B cell (primary cell): ENCODE measurements at regions not wholly inside any gene's neighbourhood (a gene's known extent, or its start where the extent isn't known, plus 50 kb on each side); places are given as distances from the start of the nearest gene placed in this dataset.
"Not testable (repeated sequence)": the region's sequence is repeated elsewhere in the genome, so short reads cannot be mapped to it uniquely, and the experiment has no call there.

Source experiments
- ATAC-seq: fragments of 200-7000 bp; cut with Tn5 transposase; one replicate; pipeline ENCODE4 v1.10.0; 2021; ENCODE audit warnings: low read depth, mild to moderate bottlenecking, moderate number of reproducible peaks, moderate library complexity
- CTCF ChIA-PET: fragments of 350-600 bp; sonication (Branson Sonifier 250); formaldehyde crosslinking; loops from one replicate; lab custom pipeline; 2021; ENCODE audit warnings: antibody characterized with exemption, inconsistent platforms; lab: Charles Lee
- POLR2A ChIA-PET: fragments of 350-600 bp; sonication (Branson Sonifier 250); formaldehyde crosslinking; loops from one replicate; lab custom pipeline; 2021; ENCODE audit warnings: antibody characterized with exemption; lab: Charles Lee
- DNase-seq: peaks from one replicate; pipeline ENCODE4 v3.0.0; 2013
- H2AFZ ChIP-seq: 2 replicates; pipeline ENCODE4 v1.6.1; 2012; ENCODE audit warnings: mild to moderate bottlenecking, low read depth, low read length; ENCODE audit not compliant: insufficient read depth, poor library complexity, severe bottlenecking
- H3K27ac ChIP-seq, 2 donors: 1 replicate in 1 of 2; 2 replicates in 1 of 2; pipeline ENCODE4 v1.5.1; 2012 to 2013; ENCODE audit warnings: low read length in 2 of 2, mild to moderate bottlenecking in 2 of 2, moderate library complexity in 1 of 2
- H3K27me3 ChIP-seq, 4 experiments: fragments of 200-600 bp in 1 of 4; sonication (generic) in 1 of 4; replicated peaks in 1 of 4; 1 replicate in 2 of 4; 2 replicates in 2 of 4; pipeline versions ENCODE4 v1.6.1 to v1.7.0; 2013 to 2016; ENCODE audit warnings: low read length in 3 of 4, mild to moderate bottlenecking in 2 of 4, mixed read lengths in 1 of 4, moderate library complexity in 1 of 4; ENCODE audit not compliant: insufficient read depth in 4 of 4, control insufficient read depth in 3 of 4; ENCODE audit errors: control extremely low read depth in 1 of 4
- H3K36me3 ChIP-seq, 2 experiments: replicated peaks in 1 of 2; 1 replicate in 1 of 2; 2 replicates in 1 of 2; pipeline versions ENCODE4 v1.6.1 to v1.7.1; 2013; ENCODE audit warnings: low read length in 1 of 2; ENCODE audit not compliant: insufficient read depth in 2 of 2, control insufficient read depth in 1 of 2; ENCODE audit errors: control extremely low read depth in 1 of 2, extremely low read depth in 1 of 2
- H3K4me1 ChIP-seq, 2 donors: fragments of 200-600 bp in 1 of 2; sonication (generic) in 1 of 2; 1 replicate in 1 of 2; 2 replicates in 1 of 2; pipeline versions ENCODE4 v1.5.1 to v1.6.1; 2013 to 2017; ENCODE audit warnings: low read length in 2 of 2; ENCODE audit not compliant: control insufficient read depth in 2 of 2, insufficient read depth in 2 of 2
- H3K4me2 ChIP-seq: replicated peaks from 2 replicates; pipeline ENCODE3; 2012; ENCODE audit warnings: mild to moderate bottlenecking, low read depth, low read length; ENCODE audit not compliant: poor library complexity, severe bottlenecking
- H3K4me3 ChIP-seq, 5 experiments: fragments of 200-600 bp in 1 of 5; sonication (generic) in 1 of 5; 1 replicate in 3 of 5; 2 replicates in 2 of 5; pipeline versions ENCODE4 v1.5.1 to v1.7.0; 2011 to 2016; ENCODE audit warnings: low read length in 4 of 5, mild to moderate bottlenecking in 4 of 5, low read depth in 2 of 5, control low read depth in 1 of 5, moderate library complexity in 1 of 5; ENCODE audit not compliant: insufficient read depth in 1 of 5; ENCODE audit errors: control extremely low read depth in 1 of 5, extremely low read depth in 1 of 5
- H3K79me2 ChIP-seq: fragments of 200-600 bp; sonication (generic); one replicate; pipeline ENCODE4 v1.6.0; 2016; ENCODE audit warnings: low read length; ENCODE audit not compliant: control insufficient read depth, insufficient read depth
- H3K9ac ChIP-seq: fragments of 200-600 bp; sonication (generic); 2 replicates; pipeline ENCODE4 v1.6.1; 2017; ENCODE audit warnings: mild to moderate bottlenecking, low read length, moderate library complexity
- H3K9me3 ChIP-seq, 3 donors: one replicate each; pipeline versions ENCODE4 v1.6.1 to v1.7.1; 2013; ENCODE audit warnings: low read length in 2 of 3; ENCODE audit not compliant: control insufficient read depth in 2 of 3, insufficient read depth in 1 of 3; ENCODE audit errors: control extremely low read depth in 1 of 3
- H4K20me1 ChIP-seq: 2 replicates; pipeline ENCODE4 v1.6.0; 2012; ENCODE audit warnings: mild to moderate bottlenecking, low read length; ENCODE audit not compliant: insufficient read depth, control insufficient read depth, poor library complexity, severe bottlenecking
- H3K27ac Mint-ChIP-seq: one replicate; pipeline ENCODE4 v1.8.0; 2021; ENCODE audit warnings: mixed read lengths
- H3K27me3 Mint-ChIP-seq: one replicate; pipeline ENCODE4 v1.8.0; 2021; ENCODE audit warnings: mixed read lengths
- H3K4me1 Mint-ChIP-seq: one replicate; pipeline ENCODE4 v1.8.0; 2021; ENCODE audit warnings: mixed read lengths
- H3K4me3 Mint-ChIP-seq: one replicate; pipeline ENCODE4 v1.8.0; 2021; ENCODE audit warnings: mixed read lengths
- H3K9me3 Mint-ChIP-seq: one replicate; pipeline ENCODE4 v1.8.0; 2022; ENCODE audit warnings: mixed read lengths; ENCODE audit not compliant: insufficient read depth
- CTCF ChIP-seq: fragments of 200-600 bp; IDR thresholded peaks from one replicate; pipeline ENCODE4 v1.8.0; 2022; ENCODE audit warnings: antibody characterized with exemption, mild to moderate bottlenecking
- EZH2 ChIP-seq: IDR thresholded peaks from 2 replicates; pipeline ENCODE4 v1.6.1; 2012; ENCODE audit warnings: borderline replicate concordance, low read depth, mild to moderate bottlenecking, moderate library complexity, low read length; ENCODE audit not compliant: insufficient read depth, poor library complexity, severe bottlenecking
- WGBS: methylation state at CpG from one replicate; pipeline ENCODE4 v1.1.5; 2013; ENCODE audit warnings: missing lambda C conversion rate; ENCODE audit not compliant: insufficient coverage; 5-methylcytosine and 5-hydroxymethylcytosine counted together
- intact Hi-C: fragments of 100-400 bp; cut with micrococcal nuclease; formaldehyde crosslinking; loops from one replicate; pipeline ENCODE4 v1.10.0; 2022

GRCh38 chr9:97132865-97133264 lies 93.9 kb upstream of the CTSV start:
- H3K79me2 ChIP-seq = no peaks in the 10 kb centered on the region
- POLR2A ChIA-PET = no interaction called here
- peaks cover 0 to 16% (median 0%) of the 10 kb centered on the region in 3 donors for H3K9me3 ChIP-seq
- H2AFZ ChIP-seq = no peak overlapping the region
- H3K27ac ChIP-seq = no peak overlapping the region
- intact Hi-C loops = no loop called here
- Mint-ChIP-seq H3K9me3 (no peaks in the 10 kb centered on the region), H3K27me3 (no peaks in the 10 kb centered on the region), H3K4me3 (no peak overlapping the region), H3K4me1 (no peaks in the 10 kb centered on the region), H3K27ac (no peak overlapping the region)
- no peak overlapping the region for H3K9ac ChIP-seq
- CTCF ChIA-PET = no interaction called here
- H3K4me3 ChIP-seq = no peak overlapping the region
- WGBS = 86% methylated on average over 2 of the region's 2 CpGs
- H4K20me1 ChIP-seq = no peaks in the 10 kb centered on the region
- DNase-seq (no peak), ATAC-seq (no peak)
- H3K4me2 ChIP-seq = no peak overlapping the region
- TF ChIP-seq CTCF = no peak
- no peak for TF ChIP-seq EZH2
- H3K4me1 ChIP-seq = no peaks in the 10 kb centered on the region
- H3K27me3 ChIP-seq = no peaks in the 10 kb centered on the region
- no peaks in the 10 kb centered on the region for H3K36me3 ChIP-seq

- 96% methylated on average over 14 of the region's 16 CpGs for WGBS
- H2AFZ ChIP-seq, intact Hi-C loops, POLR2A ChIA-PET, H3K9me3 Mint-ChIP-seq, H3K36me3 ChIP-seq, H3K4me3 ChIP-seq, H3K27me3 ChIP-seq, H3K4me3 Mint-ChIP-seq, H3K4me1 ChIP-seq, DNase-seq, H3K9ac ChIP-seq, ATAC-seq, H3K4me2 ChIP-seq, H3K27ac Mint-ChIP-seq, CTCF ChIA-PET, H3K79me2 ChIP-seq, H4K20me1 ChIP-seq, H3K27me3 Mint-ChIP-seq, H3K4me1 Mint-ChIP-seq, H3K27ac ChIP-seq: not testable (repeated sequence)
- peaks cover 0 to 16% (median 0%) of the 10 kb centered on the region in 3 donors for H3K9me3 ChIP-seq
Observed at GRCh38 chr9:97130864-97131263, 91.9 kb upstream of the CTSV start.

GRCh38 chr9:97130387-97130786 lies 91.4 kb upstream of the CTSV start:
- H3K79me2 ChIP-seq, H3K4me1 Mint-ChIP-seq, H3K36me3 ChIP-seq, H3K4me1 ChIP-seq, H3K4me3 ChIP-seq, H2AFZ ChIP-seq, H3K4me3 Mint-ChIP-seq, H3K27me3 ChIP-seq, H3K9ac ChIP-seq, H3K9me3 Mint-ChIP-seq, H3K27ac ChIP-seq, intact Hi-C loops, CTCF ChIA-PET, H3K27me3 Mint-ChIP-seq, H3K27ac Mint-ChIP-seq, DNase-seq, H3K4me2 ChIP-seq, POLR2A ChIA-PET, H4K20me1 ChIP-seq, ATAC-seq: not testable (repeated sequence)
- 97% methylated on average over 22 of the region's 27 CpGs for WGBS
- peaks cover 0 to 16% (median 0%) of the 10 kb centered on the region in 3 donors for H3K9me3 ChIP-seq
